G401.6 (cell line): ENCODE measurements at regions not wholly inside any gene's neighbourhood (a gene's known extent, or its start where the extent isn't known, plus 50 kb on each side); places are given as distances from the start of the nearest gene placed in this dataset.

Experiments used
- FAIRE-seq: peaks from 2 replicates; lab custom pipeline; 2012; peaks lifted over from hg19 to GRCh38; lab: Jason Lieb, UNC

DNA sequence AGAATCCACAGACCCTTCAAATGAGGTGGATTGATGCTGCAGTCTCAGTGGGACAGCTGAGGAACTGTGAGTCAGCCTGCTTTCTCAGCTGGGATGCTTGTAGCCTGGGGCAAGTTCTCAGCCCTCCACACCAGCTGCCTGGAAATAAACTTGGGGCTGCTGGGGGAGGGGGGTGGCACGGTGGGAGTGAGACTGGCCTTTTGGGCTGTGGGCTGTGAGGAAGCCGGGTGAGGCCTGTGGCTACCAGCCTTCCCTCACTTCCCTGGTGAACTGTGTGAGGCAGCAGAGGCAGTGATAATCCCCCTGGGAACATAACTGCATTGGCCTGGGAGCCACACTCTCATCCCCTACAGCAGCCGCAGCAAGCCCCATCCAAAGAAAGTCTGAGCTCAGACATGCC lies 114.5 kb upstream of the GUCY1A1 start:
- FAIRE-seq = no peak

DNA sequence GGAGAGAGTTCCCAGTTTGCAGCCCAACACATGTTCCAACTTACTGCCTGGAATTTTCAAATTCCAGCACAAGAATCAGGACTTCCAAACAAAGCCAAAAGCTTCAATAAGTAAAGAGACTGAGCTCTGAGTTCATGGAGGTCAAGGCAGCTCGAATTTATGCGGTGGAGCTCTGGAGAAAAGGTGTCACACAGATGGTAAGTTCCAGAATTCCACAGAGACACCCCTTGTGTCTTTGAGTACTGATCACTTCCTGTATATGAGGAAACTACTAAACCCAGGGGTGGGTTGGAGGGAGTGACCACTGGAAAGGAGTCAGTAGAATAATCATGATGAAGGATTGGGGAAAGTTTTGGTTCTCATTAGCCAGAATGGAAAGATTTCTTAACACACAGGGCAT lies 118.5 kb upstream of the GUCY1A1 start:
- no peak for FAIRE-seq

DNA sequence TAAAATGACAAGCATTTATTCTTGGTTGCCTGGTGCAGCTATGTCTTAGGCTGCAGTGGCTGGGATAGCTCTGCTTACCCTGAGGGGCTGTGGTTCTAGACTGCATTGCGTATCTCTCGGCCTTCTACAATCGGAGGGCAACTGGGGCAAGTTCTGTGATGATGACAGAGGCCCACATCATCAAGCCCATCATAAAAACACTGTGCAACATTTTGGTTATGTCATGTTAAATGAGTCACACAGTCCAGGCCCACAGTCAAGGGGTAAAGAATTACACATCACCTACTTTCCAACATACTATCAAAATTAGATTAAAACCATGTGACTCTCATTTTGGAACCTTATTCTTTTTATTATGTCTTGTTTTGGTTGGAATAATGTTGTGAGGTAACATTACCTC lies 120.2 kb upstream of the GUCY1A1 start:
- FAIRE-seq = no peak

DNA sequence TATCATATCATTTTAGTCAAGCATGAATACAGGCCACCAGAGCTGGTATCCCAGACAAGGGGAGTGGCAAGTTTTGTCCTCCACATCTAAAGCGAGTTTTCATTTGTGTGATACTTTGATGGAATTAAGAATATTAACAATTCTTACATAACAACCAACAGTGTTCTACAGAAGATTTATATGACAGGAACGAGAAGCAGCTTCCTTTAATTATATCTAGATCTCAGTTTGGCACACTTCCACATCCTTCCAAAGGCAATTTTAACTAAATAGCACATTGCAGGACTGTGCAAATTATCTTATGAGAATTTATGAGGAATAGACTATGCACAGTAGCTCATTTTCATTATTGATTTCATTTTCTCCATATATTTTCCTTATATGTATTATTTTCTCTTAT lies 121.2 kb upstream of the GUCY1A1 start:
- no peak for FAIRE-seq

DNA sequence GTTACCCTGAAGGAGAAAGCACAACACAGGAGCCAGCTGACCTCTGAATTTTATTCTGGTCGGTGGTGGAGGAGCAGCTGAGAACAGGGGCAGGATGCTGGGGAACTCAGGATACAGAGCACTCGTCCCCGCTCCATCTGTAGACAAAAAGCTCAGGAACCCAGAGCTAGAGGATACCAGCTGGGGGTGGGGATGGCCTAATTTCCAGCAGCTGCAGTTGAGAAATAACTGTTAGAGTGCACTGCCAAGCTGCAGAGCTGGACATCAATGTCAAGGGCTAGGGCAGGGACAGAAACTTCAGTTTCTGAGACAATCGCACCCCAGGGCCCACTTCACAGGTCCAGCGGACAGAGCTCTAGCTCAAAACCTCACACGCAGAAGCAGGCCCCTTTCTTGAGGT lies 122.1 kb upstream of the GUCY1A1 start:
- no peak for FAIRE-seq

DNA sequence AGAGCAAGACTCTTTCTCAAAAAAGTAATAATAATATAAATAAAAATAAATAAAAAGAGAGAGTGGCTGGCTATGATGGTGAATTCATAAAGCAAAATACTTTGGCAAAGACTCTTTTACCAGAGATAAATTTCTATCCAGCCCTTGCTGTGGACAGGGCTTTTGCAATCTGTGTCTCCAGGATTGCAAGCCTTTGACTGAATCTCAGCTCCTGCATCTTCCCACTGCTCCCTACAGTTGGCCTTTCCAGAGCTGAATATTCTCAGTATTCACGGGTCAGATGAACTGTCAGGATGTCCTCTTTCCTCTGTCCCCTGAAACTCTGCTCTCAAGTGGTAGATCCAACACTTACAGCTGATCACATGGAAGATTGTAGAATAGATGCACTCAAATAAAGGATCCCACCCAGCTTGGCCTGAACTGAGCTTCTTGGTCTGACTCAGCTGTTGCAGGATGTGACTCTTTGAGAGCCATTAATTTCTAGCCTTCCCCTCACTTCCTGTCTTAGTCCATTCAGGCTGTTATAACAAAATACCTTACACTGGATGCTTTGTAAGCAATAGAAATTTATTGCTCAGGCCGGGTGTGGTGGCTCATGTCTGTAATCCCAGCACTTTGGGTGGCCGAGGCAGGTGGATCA lies 123.4 kb upstream of the GUCY1A1 start:
- FAIRE-seq = no peak

DNA sequence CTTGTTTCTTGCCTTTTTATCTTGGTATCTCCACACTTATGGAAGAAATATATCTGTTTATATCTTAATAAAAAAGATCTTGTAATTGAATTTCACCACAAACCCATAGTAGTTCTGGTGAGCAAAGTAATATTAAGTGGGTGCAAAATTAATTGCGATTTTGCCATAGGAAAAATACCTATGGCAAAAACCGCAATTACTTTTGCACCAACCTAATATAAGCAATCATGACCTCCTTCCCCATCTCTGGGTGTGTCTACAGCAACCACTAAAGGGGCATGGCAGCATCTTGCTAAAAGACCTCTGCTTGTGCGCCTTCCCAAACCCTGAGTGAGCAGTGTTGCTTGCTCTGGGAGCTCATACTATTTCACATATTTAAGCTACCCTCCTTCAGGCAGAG lies 124.2 kb upstream of the GUCY1A1 start:
- FAIRE-seq = no peak

DNA sequence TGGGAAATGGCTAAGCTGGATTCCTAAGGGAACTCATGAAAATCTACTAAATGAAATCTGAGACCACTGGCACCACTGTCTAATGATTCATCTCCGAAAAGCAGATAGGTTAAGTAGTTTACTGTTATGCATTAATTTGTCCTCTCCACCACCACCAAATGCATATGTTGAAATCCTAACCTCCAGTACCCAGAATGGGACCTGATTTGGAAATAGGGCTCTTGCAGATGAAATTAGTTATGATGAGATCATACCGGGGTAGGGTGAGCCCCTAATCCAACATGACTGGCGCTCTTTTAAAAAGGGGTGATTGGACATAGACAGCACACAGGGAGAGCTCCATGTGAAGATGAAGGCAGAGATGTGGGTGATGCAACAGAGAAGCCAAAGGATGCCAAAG lies 124.9 kb upstream of the GUCY1A1 start:
- no peak for FAIRE-seq

DNA sequence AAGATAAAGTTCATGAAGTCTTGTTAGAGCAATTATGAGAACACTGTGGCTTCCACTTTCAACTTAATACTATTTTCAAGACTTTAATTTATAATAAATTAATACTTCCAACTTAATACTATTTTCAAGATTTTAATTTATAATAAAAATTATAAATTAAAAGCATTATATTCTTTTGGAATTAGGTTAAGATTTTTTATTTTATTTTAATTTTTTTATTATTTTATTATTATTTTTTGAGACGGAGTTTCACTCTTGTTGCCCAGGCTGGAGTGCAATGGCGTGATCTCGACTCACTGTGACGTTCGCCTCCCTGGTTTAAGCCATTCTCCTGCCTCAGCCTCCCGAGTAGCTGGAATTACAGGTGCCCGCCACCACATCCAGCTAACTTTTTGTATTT lies 126.0 kb upstream of the GUCY1A1 start:
- FAIRE-seq = peak; percentile 58

DNA sequence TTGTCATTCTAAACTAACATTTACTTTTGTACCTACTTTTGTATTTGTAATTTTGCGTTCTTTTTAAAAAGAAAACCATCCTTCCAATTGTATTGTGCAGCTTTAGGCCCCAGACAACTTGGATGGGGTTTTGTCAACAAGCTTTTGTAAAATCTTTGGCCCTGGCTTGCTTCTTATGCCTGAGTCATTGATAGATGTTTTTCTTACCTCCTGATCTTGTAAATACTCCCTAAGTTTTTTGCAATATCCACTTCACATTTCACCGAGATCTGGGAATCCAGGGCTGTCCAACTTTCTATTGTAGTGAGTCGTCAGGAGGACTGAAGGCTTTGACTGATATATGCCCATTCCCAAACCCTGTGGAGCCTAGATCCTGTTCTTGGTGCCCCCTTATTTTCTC lies 126.9 kb upstream of the GUCY1A1 start:
- FAIRE-seq = no peak

DNA sequence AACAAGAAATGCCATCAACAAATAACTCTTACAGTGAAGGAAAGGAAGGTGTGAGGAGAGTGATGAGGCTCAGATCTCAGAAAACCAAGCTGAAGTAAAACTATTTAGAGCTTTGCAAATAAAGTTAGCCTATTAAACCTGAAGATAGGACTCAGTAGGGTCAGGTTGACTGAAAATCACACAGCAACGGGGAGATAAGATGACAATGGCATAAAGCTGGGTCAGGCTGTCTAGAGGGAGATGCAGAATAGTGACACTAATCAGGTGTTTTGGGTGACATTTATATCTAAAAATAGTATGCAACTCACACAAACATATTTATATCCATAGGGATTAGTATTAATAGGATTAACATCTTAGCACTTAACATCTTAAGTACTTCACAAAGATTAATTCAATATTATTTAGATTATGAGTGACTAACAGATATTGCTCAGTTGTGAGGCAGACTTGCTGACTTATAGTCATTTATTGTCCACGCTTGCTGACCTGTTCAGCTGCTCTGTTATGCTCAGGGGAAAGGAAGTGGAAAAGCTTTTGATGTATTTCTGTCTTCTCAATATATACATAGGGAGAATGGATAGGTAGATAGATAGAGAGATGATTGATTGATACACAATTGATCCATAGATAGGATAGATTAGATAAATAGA lies 130.7 kb upstream of the GUCY1A1 start:
- FAIRE-seq = no peak

DNA sequence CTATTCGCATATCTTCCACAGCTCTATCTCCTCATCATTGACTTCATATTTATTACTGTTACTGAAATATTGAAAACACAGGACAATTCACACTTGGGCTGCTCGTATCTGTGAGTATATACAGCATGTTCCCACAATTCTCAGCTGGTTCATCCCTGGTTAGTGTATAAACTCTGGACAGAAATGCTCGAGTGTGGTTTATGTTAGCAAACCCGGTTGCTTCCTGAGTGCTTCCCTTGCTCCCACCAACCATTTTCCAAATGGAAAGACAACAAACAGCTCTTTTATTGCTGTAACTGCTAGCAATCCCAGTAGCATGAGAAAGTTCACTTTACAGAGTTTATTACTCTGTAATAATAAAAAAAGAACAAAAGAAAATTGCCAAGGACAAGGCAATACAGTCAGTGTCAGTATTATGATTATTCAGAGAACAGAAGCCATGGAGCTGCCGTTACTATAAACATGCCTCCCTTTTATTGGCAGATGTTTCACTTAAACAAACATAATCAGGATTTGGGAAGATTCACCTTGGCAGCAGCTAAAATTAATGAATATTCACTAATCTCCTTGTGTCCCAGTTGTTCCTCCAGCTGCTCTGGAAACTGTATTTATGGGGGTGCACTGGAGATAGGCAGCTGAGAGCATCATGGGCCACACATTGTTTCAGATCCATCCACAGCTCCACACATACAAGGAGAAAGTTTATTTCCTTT lies 134.1 kb upstream of the GUCY1A1 start:
- FAIRE-seq = no peak

DNA sequence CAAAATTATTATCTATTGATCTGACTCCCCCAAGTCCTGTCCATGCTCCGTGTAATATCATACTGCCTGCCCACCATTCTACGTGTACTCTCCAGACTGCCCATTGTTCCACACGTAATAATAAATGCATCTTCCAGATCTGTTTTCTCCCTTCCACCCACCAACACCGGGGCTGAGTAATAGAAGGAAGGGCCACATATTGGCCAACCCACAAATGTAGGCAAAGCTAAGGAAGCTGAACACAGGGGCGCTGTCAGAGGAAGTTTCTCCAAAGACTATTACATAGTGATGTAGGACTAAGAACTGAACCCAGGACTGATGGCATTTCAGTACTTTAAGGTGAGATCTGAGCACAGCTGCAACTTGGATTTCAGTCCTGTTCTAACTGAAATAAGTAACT lies 135.8 kb upstream of the GUCY1A1 start:
- no peak for FAIRE-seq

DNA sequence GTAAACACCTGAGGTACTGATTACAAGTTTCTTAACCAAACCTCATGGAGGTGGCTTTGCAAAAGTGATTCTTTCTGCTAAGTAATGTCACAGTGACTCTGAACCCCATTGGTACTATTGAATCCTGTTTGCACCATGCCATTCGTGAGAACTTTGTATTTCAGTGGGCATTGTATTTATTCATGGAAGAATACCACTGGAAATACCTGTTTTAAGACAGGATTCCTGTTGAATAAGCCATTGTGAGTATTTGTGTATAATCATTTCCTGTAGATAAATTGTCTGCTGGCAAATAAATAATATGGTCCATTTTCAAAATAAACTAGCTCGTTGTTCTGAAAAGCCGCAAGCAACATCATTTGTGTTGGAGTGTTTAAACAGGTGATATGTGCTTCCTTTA lies 136.4 kb upstream of the GUCY1A1 start:
- no peak for FAIRE-seq

DNA sequence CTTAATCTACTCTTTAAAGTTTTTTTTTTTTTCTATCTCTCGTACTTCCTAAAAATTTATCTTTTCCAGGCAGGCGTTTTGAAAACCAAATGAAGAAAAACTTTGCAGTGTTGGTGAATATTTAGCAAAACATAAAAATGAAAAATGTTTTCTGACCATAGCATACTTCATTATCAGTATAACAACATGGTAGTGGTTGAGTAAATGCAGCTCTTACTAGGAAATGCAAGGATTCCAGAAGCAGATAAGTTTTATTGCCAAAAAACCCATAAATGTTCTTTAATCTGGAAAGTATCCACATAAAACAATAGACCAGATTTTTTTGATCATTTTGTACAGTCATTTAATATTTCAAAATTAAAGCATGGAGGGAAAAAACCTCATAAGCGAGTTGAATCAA lies 136.9 kb upstream of the GUCY1A1 start:
- FAIRE-seq = no peak

DNA sequence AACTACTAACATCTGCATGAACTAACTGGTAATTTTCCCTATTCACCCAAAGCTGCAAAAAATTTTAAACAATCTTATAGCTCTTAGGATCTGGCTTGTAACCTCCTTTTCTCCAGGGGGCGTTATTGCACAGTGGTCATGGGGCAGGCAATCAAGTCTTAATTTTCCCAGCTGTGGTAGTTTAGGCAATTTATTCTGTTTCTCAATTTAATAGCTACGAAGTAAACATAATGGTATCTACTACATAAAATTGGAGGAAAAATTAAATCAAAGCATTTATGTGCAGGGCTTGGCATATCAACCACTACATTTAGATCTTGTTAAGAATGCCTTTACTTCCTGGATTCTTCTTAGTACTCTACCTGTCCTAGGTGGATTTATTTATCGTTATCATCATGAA lies 137.4 kb upstream of the GUCY1A1 start:
- FAIRE-seq = no peak

DNA sequence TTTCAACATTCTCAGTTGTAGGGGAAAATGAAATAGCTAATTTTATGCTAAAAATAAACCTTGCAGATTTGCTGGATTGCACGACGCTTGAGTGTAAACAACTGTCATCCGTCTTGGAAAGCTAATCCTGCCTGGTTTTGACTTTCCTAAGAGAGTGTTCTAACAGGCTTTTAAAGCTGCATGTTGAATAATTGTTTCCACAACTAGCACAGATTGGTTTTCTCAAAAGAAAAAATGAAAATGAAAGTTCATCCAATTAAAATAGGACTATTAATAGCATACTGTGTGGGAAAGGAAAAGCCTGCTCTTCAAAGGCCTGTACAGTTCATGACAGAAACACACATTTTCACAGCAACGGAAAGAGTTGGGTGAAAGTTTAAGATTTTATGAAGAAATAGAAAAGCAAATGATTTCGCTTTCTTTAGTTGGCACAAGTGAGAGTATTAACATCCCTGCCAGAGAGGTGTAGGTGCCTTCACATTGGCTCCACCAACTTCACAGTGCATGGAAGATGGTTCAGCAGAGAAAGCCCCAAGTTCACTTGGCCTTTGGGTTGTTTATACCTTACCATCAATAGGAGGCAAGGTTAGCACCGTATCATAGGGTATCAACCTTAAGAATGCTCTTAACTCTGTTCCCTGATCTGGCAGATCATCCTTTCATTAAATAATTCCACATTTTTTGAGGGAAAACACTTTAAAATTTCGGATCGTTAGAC lies 140.0 kb upstream of the GUCY1A1 start:
- FAIRE-seq = no peak

DNA sequence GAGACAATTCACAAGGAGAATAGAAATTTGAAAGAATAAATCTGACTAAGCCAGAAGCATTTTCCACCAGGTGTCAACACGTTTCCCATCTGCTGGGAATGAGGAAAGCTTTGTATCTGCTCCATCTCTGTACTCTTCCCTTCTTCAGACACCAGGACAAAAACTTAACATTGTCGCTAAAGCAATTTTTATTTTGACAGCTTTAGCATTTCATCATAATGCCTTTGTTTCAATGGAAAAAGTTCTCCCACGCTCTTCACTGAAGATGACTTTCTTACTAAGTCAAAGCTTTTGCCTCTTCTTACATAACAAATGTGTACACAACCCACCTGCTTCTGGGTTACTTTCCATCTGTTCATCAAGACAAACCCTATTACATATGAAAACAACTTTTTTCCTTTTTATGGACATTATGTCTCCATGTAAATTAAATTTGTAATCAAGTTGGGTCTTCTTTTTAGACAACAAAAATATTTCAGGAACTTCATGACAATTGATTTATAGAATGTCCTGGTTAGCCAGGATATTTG lies 141.7 kb upstream of the GUCY1A1 start:
- FAIRE-seq = no peak

DNA sequence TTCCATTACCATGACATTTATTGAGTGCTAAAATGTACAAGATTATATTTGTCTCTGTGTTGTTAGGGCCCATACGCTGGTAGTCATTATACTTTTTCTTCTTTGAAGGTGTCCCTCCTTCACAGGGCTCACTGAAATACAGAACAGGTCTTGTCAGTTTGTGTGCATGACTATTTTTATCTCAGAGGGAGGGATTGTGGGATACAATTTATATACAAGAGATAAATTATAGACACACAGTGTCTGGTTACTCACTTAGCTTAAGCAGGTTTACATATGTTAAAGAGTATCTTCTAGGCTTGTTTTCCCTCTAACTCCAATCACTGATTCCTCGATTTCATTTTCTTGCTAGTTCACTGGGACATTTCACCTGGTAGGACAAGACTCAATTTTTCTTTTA lies 143.3 kb upstream of the GUCY1A1 start:
- FAIRE-seq = no peak

DNA sequence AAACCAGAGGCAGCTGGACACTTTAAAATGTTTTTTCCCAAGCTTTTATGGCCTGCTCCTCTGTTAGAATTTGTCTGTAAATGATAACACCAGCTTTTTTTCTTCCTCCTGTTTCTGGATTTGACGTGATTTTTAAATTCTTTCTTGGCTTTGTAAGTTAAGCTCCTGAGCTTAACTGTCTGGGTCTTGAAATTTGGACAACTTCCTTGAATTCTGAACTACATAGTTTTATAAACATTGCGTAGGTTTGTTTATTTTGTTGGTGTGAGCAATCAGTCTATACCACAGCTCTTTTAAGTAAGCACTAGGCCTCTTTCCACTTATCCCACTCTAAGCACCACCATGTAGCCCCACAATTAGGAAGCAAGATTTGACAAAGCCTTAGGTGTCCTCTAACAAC lies 144.4 kb upstream of the GUCY1A1 start:
- FAIRE-seq = no peak

DNA sequence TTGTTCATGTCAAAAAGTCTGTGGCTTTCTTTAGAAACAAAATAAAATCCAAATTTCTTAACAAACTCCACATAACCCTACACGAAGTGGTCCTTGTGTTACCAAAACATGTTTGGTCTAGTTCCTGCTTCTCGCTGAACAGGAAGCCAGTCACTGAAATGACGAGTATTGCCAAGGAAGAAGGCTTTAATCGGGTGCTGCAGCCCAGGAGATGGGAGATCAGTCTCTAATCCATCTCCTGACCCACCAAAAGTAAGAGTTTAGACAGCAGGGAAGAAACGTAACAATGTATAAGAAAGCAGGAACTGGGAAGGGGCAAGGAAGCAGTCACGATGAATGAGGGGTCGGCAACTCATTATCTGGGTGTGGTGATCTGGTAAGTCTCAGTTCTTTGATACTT lies 144.6 kb upstream of the MAP9 start:
- FAIRE-seq = no peak

DNA sequence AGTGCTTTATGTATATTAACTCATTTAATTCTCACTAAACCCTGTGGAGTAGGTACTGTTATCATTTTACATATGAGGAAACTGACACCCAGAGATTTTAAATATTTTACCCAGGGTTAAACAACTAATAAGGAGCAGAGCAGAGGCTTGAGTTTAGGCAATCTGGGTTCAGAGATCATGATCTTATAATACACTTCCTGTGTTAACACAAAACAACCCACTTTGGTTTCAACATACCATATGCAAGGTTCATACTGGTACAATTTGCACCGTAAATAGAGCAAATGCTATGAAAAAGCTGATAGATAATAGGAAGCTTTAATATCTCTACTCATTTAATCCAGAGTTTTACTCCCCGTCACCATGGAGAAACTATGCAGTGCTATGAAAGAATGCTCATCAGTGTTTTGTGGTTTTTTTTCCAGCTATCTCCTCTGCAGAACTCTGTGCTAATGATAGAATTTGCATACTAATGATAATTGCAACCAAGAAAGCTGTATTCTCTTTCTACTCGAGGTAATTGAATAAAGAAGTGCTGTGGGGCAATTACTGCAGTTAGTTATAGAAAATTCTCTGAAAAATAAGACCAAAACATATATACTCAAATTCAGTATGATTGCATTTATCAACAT lies 138.8 kb upstream of the MAP9 start:
- FAIRE-seq = no peak

DNA sequence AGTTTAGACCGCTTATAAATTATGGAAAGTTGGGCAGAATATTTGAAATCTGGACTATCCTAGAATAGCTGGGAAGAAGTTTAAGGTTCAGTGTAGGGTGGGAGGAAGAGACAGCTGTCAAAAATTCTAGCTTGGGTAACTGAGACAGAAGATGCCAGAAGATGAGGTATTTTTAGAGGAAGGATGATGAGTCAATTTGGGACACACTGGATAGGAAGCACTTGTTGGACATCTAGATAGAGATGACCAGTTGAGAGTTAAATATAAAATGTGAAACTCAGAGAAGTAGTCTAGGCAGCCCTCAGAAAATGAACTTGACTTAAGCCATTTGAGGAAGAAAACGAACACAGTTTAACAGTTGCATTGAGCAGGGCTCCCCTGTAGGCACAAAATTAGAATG lies 137.9 kb upstream of the MAP9 start:
- no peak for FAIRE-seq
